ENCODE measurements at regions not wholly inside any gene's neighbourhood (a gene's known extent, or its start where the extent isn't known, plus 50 kb on each side); places are given as distances from the start of the nearest gene placed in this dataset.
A peak's percentile ranks its signal among the peaks of the same experiment; 100 is the strongest.

DNA sequence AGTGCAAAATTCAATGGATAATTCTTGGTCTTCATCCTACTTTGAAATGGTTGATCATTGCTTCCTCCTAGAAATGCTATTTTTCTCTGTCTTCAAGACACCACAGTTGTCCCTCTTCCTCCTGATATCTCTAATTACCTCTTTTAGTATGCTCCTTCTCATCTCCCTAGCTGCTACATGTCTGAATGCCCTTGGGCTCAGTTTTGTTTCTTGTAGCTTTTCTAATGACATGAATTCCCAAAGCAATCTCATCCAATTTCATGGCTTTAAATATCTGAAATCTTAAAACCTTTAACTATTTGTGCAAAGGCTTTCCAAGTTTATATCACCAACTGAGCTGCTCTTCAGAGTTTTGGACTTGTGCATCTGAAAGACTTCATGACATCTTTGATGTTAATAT is 120.2 kb upstream of the RGS17 start:
- H4K20me1 ChIP-seq (ENCODE audit: insufficient read depth, low read length) = no peaks in the 10 kb centered on the region
- H3K27me3 Mint-ChIP-seq (ENCODE audit: low read depth, unreplicated experiment) = no peaks in the 10 kb centered on the region
- FAIRE-seq = no peak

DNA sequence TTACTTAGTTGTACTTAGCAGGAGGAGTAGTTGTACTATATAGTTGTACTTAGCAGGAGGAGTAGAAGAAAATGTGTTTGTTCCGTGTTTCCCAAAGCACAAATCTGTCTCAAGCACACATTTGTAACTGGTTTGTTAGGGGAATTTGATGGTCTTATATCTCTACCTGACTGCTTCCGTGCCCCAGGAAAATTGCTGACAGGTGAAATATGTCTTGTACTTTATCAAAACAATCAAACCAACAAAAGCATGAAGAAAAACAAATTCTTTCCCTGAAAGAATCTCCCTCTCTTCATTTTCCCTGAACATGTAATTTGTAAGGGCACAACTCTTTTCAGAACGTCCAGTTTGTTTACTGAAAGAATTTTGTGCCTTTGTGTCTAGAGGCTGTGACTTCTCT is 106.6 kb upstream of the RGS17 start:
- Histone ChIP-seq H3K27me3 (ENCODE audit: insufficient read depth, low read length) (no peaks in the 10 kb centered on the region), H3K9ac (ENCODE audit: low read length) (no peak overlapping the region), H3K4me2 (ENCODE audit: low read length) (no peak overlapping the region), H3K36me3 (ENCODE audit: insufficient read depth, low read length) (no peaks in the 10 kb centered on the region), H3K4me3 (ENCODE audit: insufficient read depth, low read depth, low read length) (no peak overlapping the region), H3K4me1 (ENCODE audit: insufficient read depth, low read length) (no peaks in the 10 kb centered on the region), H3K27ac (ENCODE audit: low read depth, low read length) (no peak overlapping the region), H3K79me2 (ENCODE audit: insufficient read depth, low read length) (no peaks in the 10 kb centered on the region), H4K20me1 (ENCODE audit: insufficient read depth, low read length) (no peaks in the 10 kb centered on the region), H2AFZ (ENCODE audit: low read depth, low read length) (no peak overlapping the region), H3K9me3 (ENCODE audit: insufficient read depth, low read depth, low read length) (no peaks in the 10 kb centered on the region)
- no peak for DNase-seq (ENCODE audit: low read depth)
- TF ChIP-seq, protein P1, sequence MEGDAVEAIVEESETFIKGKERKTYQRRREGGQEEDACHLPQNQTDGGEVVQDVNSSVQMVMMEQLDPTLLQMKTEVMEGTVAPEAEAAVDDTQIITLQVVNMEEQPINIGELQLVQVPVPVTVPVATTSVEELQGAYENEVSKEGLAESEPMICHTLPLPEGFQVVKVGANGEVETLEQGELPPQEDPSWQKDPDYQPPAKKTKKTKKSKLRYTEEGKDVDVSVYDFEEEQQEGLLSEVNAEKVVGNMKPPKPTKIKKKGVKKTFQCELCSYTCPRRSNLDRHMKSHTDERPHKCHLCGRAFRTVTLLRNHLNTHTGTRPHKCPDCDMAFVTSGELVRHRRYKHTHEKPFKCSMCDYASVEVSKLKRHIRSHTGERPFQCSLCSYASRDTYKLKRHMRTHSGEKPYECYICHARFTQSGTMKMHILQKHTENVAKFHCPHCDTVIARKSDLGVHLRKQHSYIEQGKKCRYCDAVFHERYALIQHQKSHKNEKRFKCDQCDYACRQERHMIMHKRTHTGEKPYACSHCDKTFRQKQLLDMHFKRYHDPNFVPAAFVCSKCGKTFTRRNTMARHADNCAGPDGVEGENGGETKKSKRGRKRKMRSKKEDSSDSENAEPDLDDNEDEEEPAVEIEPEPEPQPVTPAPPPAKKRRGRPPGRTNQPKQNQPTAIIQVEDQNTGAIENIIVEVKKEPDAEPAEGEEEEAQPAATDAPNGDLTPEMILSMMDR (IDR thresholded peaks at IDR 0.05; ENCODE audit: insufficient read depth, low read depth, low read length) = no peak
- no peak for TF ChIP-seq EZH2 (IDR thresholded peaks at IDR 0.05; ENCODE audit: insufficient read depth, low read length)
- Mint-ChIP-seq H3K27ac (ENCODE audit: unreplicated experiment) (no peak overlapping the region), H3K4me1 (ENCODE audit: low read depth, unreplicated experiment) (no peaks in the 10 kb centered on the region), H3K36me3 (ENCODE audit: low read depth, unreplicated experiment) (no peaks in the 10 kb centered on the region), H3K9me3 (ENCODE audit: unreplicated experiment) (no peaks in the 10 kb centered on the region), H3K4me3 (ENCODE audit: unreplicated experiment) (no peak overlapping the region), H3K27me3 (ENCODE audit: low read depth, unreplicated experiment) (no peaks in the 10 kb centered on the region)
- no peak for FAIRE-seq

More for the DNA sequence above, 120.2 kb upstream of the RGS17 start:
- Mint-ChIP-seq H3K36me3 (ENCODE audit: low read depth, unreplicated experiment) (no peaks in the 10 kb centered on the region), H3K9me3 (ENCODE audit: unreplicated experiment) (no peaks in the 10 kb centered on the region), H3K27ac (ENCODE audit: unreplicated experiment) (no peak overlapping the region), H3K4me1 (ENCODE audit: low read depth, unreplicated experiment) (no peaks in the 10 kb centered on the region), H3K4me3 (ENCODE audit: unreplicated experiment) (no peak overlapping the region)
- Histone ChIP-seq H3K9me3 (ENCODE audit: insufficient read depth, low read depth, low read length) (no peaks in the 10 kb centered on the region), H3K27me3 (ENCODE audit: insufficient read depth, low read length) (no peaks in the 10 kb centered on the region), H3K4me3 (ENCODE audit: insufficient read depth, low read depth, low read length) (no peak overlapping the region), H2AFZ (ENCODE audit: low read depth, low read length) (no peak overlapping the region), H3K36me3 (ENCODE audit: insufficient read depth, low read length) (no peaks in the 10 kb centered on the region), H3K4me1 (ENCODE audit: insufficient read depth, low read length) (no peaks in the 10 kb centered on the region), H3K9ac (ENCODE audit: low read length) (no peak overlapping the region), H3K4me2 (ENCODE audit: low read length) (no peak overlapping the region), H3K27ac (ENCODE audit: low read depth, low read length) (no peak overlapping the region), H3K79me2 (ENCODE audit: insufficient read depth, low read length) (no peaks in the 10 kb centered on the region)
- TF ChIP-seq, protein P1 (IDR thresholded peaks at IDR 0.05; ENCODE audit: insufficient read depth, low read depth, low read length) = no peak
- TF ChIP-seq EZH2 (IDR thresholded peaks at IDR 0.05; ENCODE audit: insufficient read depth, low read length) = no peak
- no peak for DNase-seq (ENCODE audit: low read depth)

DNA sequence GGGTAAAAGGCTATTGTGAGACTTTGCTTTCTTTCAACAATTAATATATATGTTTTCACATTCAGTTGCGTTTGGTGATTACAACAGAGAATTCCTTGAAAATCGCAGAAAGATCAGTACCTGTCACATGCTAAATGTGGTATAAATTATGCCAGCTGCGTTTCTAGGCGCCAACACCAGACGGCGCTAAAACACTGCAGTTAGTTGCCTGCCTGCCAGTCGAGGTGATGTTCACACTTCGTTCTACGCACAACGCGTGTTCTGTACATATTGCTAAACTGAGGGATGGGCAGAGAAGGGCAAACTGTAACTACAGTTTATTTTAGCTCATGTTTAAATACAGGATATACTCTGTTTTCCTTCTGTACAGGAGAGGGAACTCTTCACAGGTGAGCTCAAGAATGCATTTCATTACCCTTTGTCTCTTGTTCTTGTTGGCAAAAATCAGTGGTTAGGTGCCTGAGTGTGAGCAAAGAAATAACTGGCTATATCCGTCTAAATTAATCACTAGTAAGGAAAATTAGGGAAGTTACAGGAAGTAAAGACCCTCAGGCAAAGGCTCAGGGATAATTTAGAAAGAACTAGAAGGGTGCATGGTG is 100.1 kb upstream of the RGS17 start:
- no peak overlapping the region for H3K9ac ChIP-seq (ENCODE audit: low read length)
- DNase-seq (ENCODE audit: low read depth) (peak; percentile 6), FAIRE-seq (no peak)
- H2AFZ ChIP-seq (ENCODE audit: low read depth, low read length) = peak overlapping the region; percentile 48
- no peaks in the 10 kb centered on the region for H3K36me3 Mint-ChIP-seq (ENCODE audit: low read depth, unreplicated experiment)
- no peaks in the 10 kb centered on the region for H3K36me3 ChIP-seq (ENCODE audit: insufficient read depth, low read length)
- H3K79me2 ChIP-seq (ENCODE audit: insufficient read depth, low read length) = no peaks in the 10 kb centered on the region
- H4K20me1 ChIP-seq (ENCODE audit: insufficient read depth, low read length) = no peaks in the 10 kb centered on the region
- no peaks in the 10 kb centered on the region for H3K27me3 ChIP-seq (ENCODE audit: insufficient read depth, low read length)
- TF ChIP-seq, protein P1 (IDR thresholded peaks at IDR 0.05; ENCODE audit: insufficient read depth, low read depth, low read length) = peak; percentile 99
- no peak for TF ChIP-seq EZH2 (IDR thresholded peaks at IDR 0.05; ENCODE audit: insufficient read depth, low read length)
- H3K4me1 Mint-ChIP-seq (ENCODE audit: low read depth, unreplicated experiment) = no peaks in the 10 kb centered on the region
- H3K9me3 Mint-ChIP-seq (ENCODE audit: unreplicated experiment) = peaks cover 3% of the 10 kb centered on the region
- H3K4me2 ChIP-seq (ENCODE audit: low read length) = no peak overlapping the region
- H3K27ac Mint-ChIP-seq (ENCODE audit: unreplicated experiment) = no peak overlapping the region
- no peak overlapping the region for H3K27ac ChIP-seq (ENCODE audit: low read depth, low read length)
- no peak overlapping the region for H3K4me3 Mint-ChIP-seq (ENCODE audit: unreplicated experiment)
- H3K27me3 Mint-ChIP-seq (ENCODE audit: low read depth, unreplicated experiment) = no peaks in the 10 kb centered on the region
- H3K4me3 ChIP-seq (ENCODE audit: insufficient read depth, low read depth, low read length) = no peak overlapping the region
- H3K4me1 ChIP-seq (ENCODE audit: insufficient read depth, low read length) = no peaks in the 10 kb centered on the region
- no peaks in the 10 kb centered on the region for H3K9me3 ChIP-seq (ENCODE audit: insufficient read depth, low read depth, low read length)
